ENCODE measurements at regions not wholly inside any gene's neighbourhood (a gene's known extent, or its start where the extent isn't known, plus 50 kb on each side); places are given as distances from the start of the nearest gene placed in this dataset.

DNA sequence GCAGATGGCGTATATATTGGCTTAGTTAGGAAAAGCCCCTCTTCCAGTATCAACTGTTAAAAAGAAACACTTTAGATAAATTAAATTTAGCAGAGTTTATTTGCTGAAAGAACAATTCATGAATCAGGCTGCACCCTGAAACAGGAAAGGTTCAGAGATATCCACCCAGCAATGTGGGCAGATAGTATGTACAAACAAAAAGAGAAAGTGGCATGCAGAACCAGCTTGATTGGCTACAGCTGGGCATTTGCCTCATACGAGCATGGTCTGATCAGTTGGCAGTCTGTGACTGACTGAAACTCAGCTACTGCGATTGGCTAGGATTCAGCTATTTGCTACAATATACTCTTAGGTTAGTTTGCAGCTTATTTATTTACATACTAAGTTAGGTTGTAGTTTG is 98.2 kb downstream of the ZC3H11B start:
- TF ChIP-seq YY1 (IDR thresholded peaks at IDR 0.05; ENCODE audit: extremely low read depth, insufficient replicate concordance, low read depth, low read length) (no peak), CEBPB (IDR thresholded peaks at IDR 0.05; ENCODE audit: low read depth) (no peak), JUND (IDR thresholded peaks at IDR 0.05) (no peak), ZNF274 (IDR thresholded peaks at IDR 0.05; ENCODE audit: low read depth, low read length) (no peak), EGR1 (IDR thresholded peaks at IDR 0.05; ENCODE audit: low read depth) (no peak), POLR2A (IDR thresholded peaks at IDR 0.05; ENCODE audit: borderline replicate concordance, extremely low read depth, insufficient read depth, insufficient read length) (no peak), SRF (IDR thresholded peaks at IDR 0.05; ENCODE audit: low read depth) (no peak), EZH2 (IDR thresholded peaks at IDR 0.05) (no peak), SP1 (IDR thresholded peaks at IDR 0.05; ENCODE audit: low read depth) (no peak), EZH2phosphoT487 (IDR thresholded peaks at IDR 0.05; ENCODE audit: borderline replicate concordance) (no peak), POLR2AphosphoS5 (IDR thresholded peaks at IDR 0.05; ENCODE audit: low read depth, low read length) (no peak), ZFX (IDR thresholded peaks at IDR 0.05) (no peak)
- TF ChIP-seq, protein P1, sequence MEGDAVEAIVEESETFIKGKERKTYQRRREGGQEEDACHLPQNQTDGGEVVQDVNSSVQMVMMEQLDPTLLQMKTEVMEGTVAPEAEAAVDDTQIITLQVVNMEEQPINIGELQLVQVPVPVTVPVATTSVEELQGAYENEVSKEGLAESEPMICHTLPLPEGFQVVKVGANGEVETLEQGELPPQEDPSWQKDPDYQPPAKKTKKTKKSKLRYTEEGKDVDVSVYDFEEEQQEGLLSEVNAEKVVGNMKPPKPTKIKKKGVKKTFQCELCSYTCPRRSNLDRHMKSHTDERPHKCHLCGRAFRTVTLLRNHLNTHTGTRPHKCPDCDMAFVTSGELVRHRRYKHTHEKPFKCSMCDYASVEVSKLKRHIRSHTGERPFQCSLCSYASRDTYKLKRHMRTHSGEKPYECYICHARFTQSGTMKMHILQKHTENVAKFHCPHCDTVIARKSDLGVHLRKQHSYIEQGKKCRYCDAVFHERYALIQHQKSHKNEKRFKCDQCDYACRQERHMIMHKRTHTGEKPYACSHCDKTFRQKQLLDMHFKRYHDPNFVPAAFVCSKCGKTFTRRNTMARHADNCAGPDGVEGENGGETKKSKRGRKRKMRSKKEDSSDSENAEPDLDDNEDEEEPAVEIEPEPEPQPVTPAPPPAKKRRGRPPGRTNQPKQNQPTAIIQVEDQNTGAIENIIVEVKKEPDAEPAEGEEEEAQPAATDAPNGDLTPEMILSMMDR (IDR thresholded peaks at IDR 0.05 in 2 of 3, conservative IDR thresholded peaks at IDR 0.05 in 1 of 3; ENCODE audit: borderline replicate concordance in 1 of 3, insufficient read depth in 1 of 3, low read depth in 2 of 3, low read length in 2 of 3) = no peak

All from HCT116 (cell line).